PC-3 (cell line): ENCODE measurements at regions not wholly inside any gene's neighbourhood (a gene's known extent, or its start where the extent isn't known, plus 50 kb on each side); places are given as distances from the start of the nearest gene placed in this dataset.

Experiments
- EZH2 ChIP-seq: fragments of 300-600 bp; sonication (generic); IDR thresholded peaks from one replicate; pipeline ENCODE4 v1.6.1; 2017; ENCODE audit warnings: antibody characterized with exemption, mild to moderate bottlenecking, low read length; ENCODE audit not compliant: unreplicated experiment
- EZH2phosphoT487 ChIP-seq: fragments of 300-600 bp; sonication (generic); IDR thresholded peaks from 2 replicates; pipeline ENCODE4 v1.6.1; 2018; ENCODE audit warnings: mild to moderate bottlenecking, antibody characterized with exemption, low read length, borderline replicate concordance
- TF ChIP-seq, protein P1 (sequence below): fragments of 300-600 bp; sonication (generic); conservative IDR thresholded peaks from 2 replicates; pipeline ENCODE4 v1.5.1; 2017; ENCODE audit warnings: antibody characterized with exemption, low read depth, mild to moderate bottlenecking, low read length

DNA sequence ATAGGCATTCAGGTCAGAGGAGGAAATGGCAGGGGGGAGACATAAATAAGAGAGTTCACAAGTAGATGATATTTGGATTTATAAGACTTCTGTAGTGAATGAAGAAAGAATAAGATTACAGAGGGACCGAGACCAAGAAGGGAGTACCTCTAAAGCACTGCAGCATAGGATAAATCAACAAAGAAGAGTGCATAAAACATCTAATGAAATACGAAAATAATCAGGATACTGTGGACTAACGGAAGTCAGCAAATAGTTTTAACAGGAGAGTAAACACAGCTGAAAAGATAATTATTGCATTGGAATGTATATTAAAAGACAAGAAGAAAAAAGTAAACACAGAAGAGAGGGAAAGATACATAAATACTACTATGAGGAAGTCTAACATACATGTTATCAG is 921.9 kb upstream of the PRMT6 start:
- TF ChIP-seq, protein P1, sequence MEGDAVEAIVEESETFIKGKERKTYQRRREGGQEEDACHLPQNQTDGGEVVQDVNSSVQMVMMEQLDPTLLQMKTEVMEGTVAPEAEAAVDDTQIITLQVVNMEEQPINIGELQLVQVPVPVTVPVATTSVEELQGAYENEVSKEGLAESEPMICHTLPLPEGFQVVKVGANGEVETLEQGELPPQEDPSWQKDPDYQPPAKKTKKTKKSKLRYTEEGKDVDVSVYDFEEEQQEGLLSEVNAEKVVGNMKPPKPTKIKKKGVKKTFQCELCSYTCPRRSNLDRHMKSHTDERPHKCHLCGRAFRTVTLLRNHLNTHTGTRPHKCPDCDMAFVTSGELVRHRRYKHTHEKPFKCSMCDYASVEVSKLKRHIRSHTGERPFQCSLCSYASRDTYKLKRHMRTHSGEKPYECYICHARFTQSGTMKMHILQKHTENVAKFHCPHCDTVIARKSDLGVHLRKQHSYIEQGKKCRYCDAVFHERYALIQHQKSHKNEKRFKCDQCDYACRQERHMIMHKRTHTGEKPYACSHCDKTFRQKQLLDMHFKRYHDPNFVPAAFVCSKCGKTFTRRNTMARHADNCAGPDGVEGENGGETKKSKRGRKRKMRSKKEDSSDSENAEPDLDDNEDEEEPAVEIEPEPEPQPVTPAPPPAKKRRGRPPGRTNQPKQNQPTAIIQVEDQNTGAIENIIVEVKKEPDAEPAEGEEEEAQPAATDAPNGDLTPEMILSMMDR, result no peak
- TF ChIP-seq EZH2, result no peak
- no peak for TF ChIP-seq EZH2phosphoT487
